Trophoblast cell (in vitro differentiated cells and primary cell): ENCODE measurements at regions not wholly inside any gene's neighbourhood (a gene's known extent, or its start where the extent isn't known, plus 50 kb on each side); places are given as distances from the start of the nearest gene placed in this dataset.

Source experiments
- DNase-seq, 2 donors: peaks; one replicate each; pipeline ENCODE4 v3.0.0-alpha.2; 2016
- H2AFZ ChIP-seq: 2 replicates; pipeline ENCODE4 v1.6.1; 2013; ENCODE audit warnings: low read length, moderate library complexity, mild to moderate bottlenecking; ENCODE audit not compliant: insufficient read depth, poor library complexity
- H2AK5ac ChIP-seq: 2 replicates; pipeline ENCODE4 v1.6.1; 2013; ENCODE audit warnings: mild to moderate bottlenecking, low read length
- H2BK120ac ChIP-seq: 2 replicates; pipeline ENCODE4 v1.6.1; 2013; ENCODE audit warnings: low read length, mild to moderate bottlenecking, moderate library complexity; ENCODE audit not compliant: insufficient read depth, poor library complexity
- H2BK12ac ChIP-seq: 2 replicates; pipeline ENCODE4 v1.6.1; 2013; ENCODE audit warnings: mild to moderate bottlenecking, low read length, moderate library complexity
- H2BK5ac ChIP-seq: 2 replicates; pipeline ENCODE4 v1.6.1; 2013; ENCODE audit warnings: low read length, low read depth, moderate library complexity, mild to moderate bottlenecking; ENCODE audit not compliant: poor library complexity
- H3K14ac ChIP-seq: 2 replicates; pipeline ENCODE4 v1.6.1; 2013; ENCODE audit warnings: mild to moderate bottlenecking, low read length
- H3K18ac ChIP-seq: 2 replicates; pipeline ENCODE4 v1.6.1; 2013; ENCODE audit warnings: mild to moderate bottlenecking, low read length
- H3K23ac ChIP-seq: 2 replicates; pipeline ENCODE4 v1.6.1; 2013; ENCODE audit warnings: low read length
- H3K27ac ChIP-seq: 2 replicates; pipeline ENCODE4 v1.5.1; 2013; ENCODE audit warnings: low read depth, mild to moderate bottlenecking, inconsistent platforms, low read length, moderate library complexity
- H3K27me3 ChIP-seq: 2 replicates; pipeline ENCODE4 v1.6.1; 2013; ENCODE audit warnings: inconsistent platforms, mild to moderate bottlenecking, low read length, moderate library complexity; ENCODE audit not compliant: insufficient read depth
- H3K36me3 ChIP-seq, 2 experiments: 1 replicate in 1 of 2; 2 replicates in 1 of 2; pipeline ENCODE4 v1.6.1; 2013; ENCODE audit warnings: low read length in 2 of 2, mild to moderate bottlenecking in 2 of 2, moderate library complexity in 1 of 2; ENCODE audit not compliant: insufficient read depth in 2 of 2, control insufficient read depth in 1 of 2
- H3K4ac ChIP-seq: 2 replicates; pipeline ENCODE4 v1.6.1; 2013; ENCODE audit warnings: low read depth, mild to moderate bottlenecking, low read length, moderate library complexity
- H3K4me1 ChIP-seq, 2 experiments: 1 replicate in 1 of 2; 2 replicates in 1 of 2; pipeline ENCODE4 v1.6.1; 2013; ENCODE audit warnings: low read length in 2 of 2, mild to moderate bottlenecking in 2 of 2, moderate library complexity in 1 of 2; ENCODE audit not compliant: insufficient read depth in 2 of 2, control insufficient read depth in 1 of 2
- H3K4me2 ChIP-seq: 2 replicates; pipeline ENCODE4 v1.6.1; 2013; ENCODE audit warnings: inconsistent platforms, mild to moderate bottlenecking, low read length, moderate library complexity
- H3K4me3 ChIP-seq: 2 replicates; pipeline ENCODE4 v1.5.1; 2013; ENCODE audit warnings: mild to moderate bottlenecking, low read depth, low read length, inconsistent platforms
- H3K79me1 ChIP-seq: one replicate; pipeline ENCODE4 v1.6.1; 2013; ENCODE audit warnings: low read length
- H3K79me2 ChIP-seq: 2 replicates; pipeline ENCODE4 v1.6.1; 2013; ENCODE audit warnings: low read length, mild to moderate bottlenecking; ENCODE audit not compliant: control insufficient read depth, insufficient read depth, poor library complexity
- H3K9ac ChIP-seq: 2 replicates; pipeline ENCODE4 v1.6.1; 2013; ENCODE audit warnings: mild to moderate bottlenecking, low read length
- H3K9me3 ChIP-seq: 2 replicates; pipeline ENCODE4 v1.6.1; 2013; ENCODE audit warnings: low read depth, mild to moderate bottlenecking, control low read depth, inconsistent platforms, low read length; ENCODE audit not compliant: insufficient read depth
- H4K12ac ChIP-seq: 2 replicates; pipeline ENCODE4 v1.6.1; 2013; ENCODE audit warnings: low read depth, mild to moderate bottlenecking, low read length, moderate library complexity
- H4K8ac ChIP-seq: 2 replicates; pipeline ENCODE4 v1.6.1; 2013; ENCODE audit warnings: low read depth, mild to moderate bottlenecking, low read length, moderate library complexity
- H4K91ac ChIP-seq: one replicate; pipeline ENCODE4 v1.6.1; 2013; ENCODE audit warnings: low read depth, mild to moderate bottlenecking, low read length, moderate library complexity
- WGBS: extraction: QIAGEN DNeasy Blood & Tissue Kit; methylation state at CpG from one replicate; pipeline ENCODE4 v1.1.7; 2013; ENCODE audit warnings: missing lambda C conversion rate; ENCODE audit not compliant: insufficient read length, insufficient coverage; ENCODE audit errors: extremely low coverage; 5-methylcytosine and 5-hydroxymethylcytosine counted together

DNA sequence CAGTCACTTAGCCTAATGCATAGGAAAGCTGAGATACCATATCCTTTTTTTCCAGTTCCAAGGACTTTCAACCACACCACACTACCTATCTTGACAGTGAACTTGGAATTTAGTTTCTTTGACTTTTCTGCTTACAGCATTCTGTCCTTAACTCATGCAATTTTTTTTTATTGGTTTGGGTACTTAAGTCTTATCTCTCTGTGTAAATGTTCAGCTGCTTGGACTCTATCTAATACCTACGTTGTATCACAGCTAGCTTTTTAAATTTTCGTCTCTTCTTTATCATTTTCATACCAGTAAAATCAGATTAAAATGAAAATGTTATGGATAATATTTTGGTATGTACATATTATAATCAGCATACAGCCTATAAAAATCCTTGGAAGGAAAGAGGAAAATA lies 106.9 kb upstream of the ADGRF1 start:
- Histone ChIP-seq H3K79me2 (no peaks in the 10 kb centered on the region), H3K4me2 (no peak overlapping the region), H4K91ac (peak overlapping the region; percentile 57), H4K8ac (no peak overlapping the region), H2AFZ (no peak overlapping the region), H3K4ac (no peak overlapping the region), H3K9me3 (no peaks in the 10 kb centered on the region), H3K27ac (no peak overlapping the region), H2BK12ac (no peak overlapping the region), H2AK5ac (no peak overlapping the region), H4K12ac (no peak overlapping the region), H3K79me1 (peaks cover 31% of the 10 kb centered on the region), H3K18ac (no peak overlapping the region), H2BK120ac (no peak overlapping the region), H3K14ac (no peak overlapping the region), H3K27me3 (no peaks in the 10 kb centered on the region), H3K4me3 (no peak overlapping the region), H3K36me3 (no peaks in the 10 kb centered on the region), H3K4me1 (peaks cover 14 to 25% of the 10 kb centered on the region in 2 experiments), H3K23ac (no peak overlapping the region), H2BK5ac (no peak overlapping the region), H3K9ac (no peak overlapping the region)
- WGBS, result no CpG with 5 or more reads among the region's 2 CpGs
- DNase-seq, result no peak

DNA sequence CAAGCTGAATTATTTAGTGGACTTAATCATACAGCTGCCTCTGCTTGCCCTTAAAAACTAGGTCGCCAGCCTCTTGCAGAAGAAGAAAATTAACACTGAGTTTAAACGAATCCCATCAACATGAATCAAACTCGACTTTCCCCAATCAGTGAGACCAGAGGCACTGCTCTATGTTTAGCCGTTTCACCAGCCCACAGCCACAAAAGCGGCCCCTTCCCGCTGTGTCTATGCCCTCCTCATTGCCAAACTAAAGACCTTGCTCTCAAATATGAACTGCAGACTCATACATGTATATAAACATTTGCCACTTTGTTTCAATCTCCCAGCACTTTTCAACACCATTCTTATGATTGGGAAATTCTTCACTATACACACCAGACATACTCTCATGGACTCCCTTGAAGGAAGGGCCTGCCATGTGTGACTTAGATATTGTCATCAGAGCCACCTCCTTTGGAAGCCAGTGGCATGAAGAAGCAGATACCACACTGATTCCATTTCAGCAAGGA lies 105.8 kb upstream of the ADGRF1 start:
- Histone ChIP-seq H3K27ac (no peak overlapping the region), H3K4me1 (peaks cover 12 to 23% of the 10 kb centered on the region in 2 experiments), H3K23ac (no peak overlapping the region), H2AK5ac (no peak overlapping the region), H3K9me3 (no peaks in the 10 kb centered on the region), H3K4ac (no peak overlapping the region), H3K9ac (no peak overlapping the region), H4K91ac (peak overlapping the region; percentile 33), H2BK5ac (no peak overlapping the region), H2BK120ac (peak overlapping the region; percentile 14), H3K14ac (no peak overlapping the region), H2BK12ac (peak overlapping the region; percentile 93), H3K36me3 (no peaks in the 10 kb centered on the region), H3K4me3 (no peak overlapping the region), H4K12ac (no peak overlapping the region), H3K18ac (no peak overlapping the region), H2AFZ (no peak overlapping the region), H4K8ac (no peak overlapping the region), H3K79me1 (peaks cover 26% of the 10 kb centered on the region), H3K4me2 (no peak overlapping the region), H3K27me3 (no peaks in the 10 kb centered on the region), H3K79me2 (no peaks in the 10 kb centered on the region)
- WGBS, result no CpG with 5 or more reads among the region's 6 CpGs
- no peak for DNase-seq

GRCh38 chr6:47147175-47147727 lies 105.1 kb upstream of the ADGRF1 start:
- peaks cover 23% of the 10 kb centered on the region for H3K79me1 ChIP-seq
- DNase-seq, result no peak
- peak overlapping the region; percentile 64 for H2AK5ac ChIP-seq
- no peak overlapping the region for H4K12ac ChIP-seq
- no peak overlapping the region for H3K4me2 ChIP-seq
- peak overlapping the region; percentile 68 for H4K91ac ChIP-seq
- H3K9ac ChIP-seq, result no peak overlapping the region
- H3K79me2 ChIP-seq, result no peaks in the 10 kb centered on the region
- H2AFZ ChIP-seq, result no peak overlapping the region
- peak overlapping the region; percentile 90 for H2BK120ac ChIP-seq
- peak overlapping the region; percentile 53 for H3K14ac ChIP-seq
- no CpG with 5 or more reads among the region's 5 CpGs for WGBS
- no peaks in the 10 kb centered on the region for H3K27me3 ChIP-seq
- peak overlapping the region; percentile 28 for H3K27ac ChIP-seq
- peak overlapping the region; percentile 68 for H2BK5ac ChIP-seq
- H3K23ac ChIP-seq, result no peak overlapping the region
- no peaks in the 10 kb centered on the region for H3K36me3 ChIP-seq
- peak overlapping the region; percentile 77 for H2BK12ac ChIP-seq
- no peaks in the 10 kb centered on the region for H3K9me3 ChIP-seq
- H3K18ac ChIP-seq, result no peak overlapping the region
- H4K8ac ChIP-seq, result peak overlapping the region; percentile 62
- no peak overlapping the region for H3K4ac ChIP-seq
- H3K4me1 ChIP-seq, result peaks cover 8 to 20% of the 10 kb centered on the region in 2 experiments
- no peak overlapping the region for H3K4me3 ChIP-seq

GRCh38 chr6:47146431-47147174 lies 104.5 kb upstream of the ADGRF1 start:
- no peaks in the 10 kb centered on the region for H3K36me3 ChIP-seq
- H3K27me3 ChIP-seq, result no peaks in the 10 kb centered on the region
- H3K18ac ChIP-seq, result no peak overlapping the region
- H3K79me2 ChIP-seq, result no peaks in the 10 kb centered on the region
- H3K4me3 ChIP-seq, result no peak overlapping the region
- H2AFZ ChIP-seq, result no peak overlapping the region
- H3K4me1 ChIP-seq, result peaks cover 8 to 15% of the 10 kb centered on the region in 2 experiments
- H3K27ac ChIP-seq, result peak overlapping the region; percentile 28
- H3K4me2 ChIP-seq, result no peak overlapping the region
- peaks cover 19% of the 10 kb centered on the region for H3K79me1 ChIP-seq
- H2BK5ac ChIP-seq, result peak overlapping the region; percentile 68
- no peak overlapping the region for H4K12ac ChIP-seq
- peak overlapping the region; percentile 90 for H2BK120ac ChIP-seq
- peak in 1 of 2 donors; percentile 34 for DNase-seq
- no CpG with 5 or more reads among the region's 2 CpGs for WGBS
- no peak overlapping the region for H3K23ac ChIP-seq
- H2AK5ac ChIP-seq, result peak overlapping the region; percentile 64
- H4K8ac ChIP-seq, result peak overlapping the region; percentile 62
- peak overlapping the region; percentile 77 for H2BK12ac ChIP-seq
- no peaks in the 10 kb centered on the region for H3K9me3 ChIP-seq
- H3K14ac ChIP-seq, result peak overlapping the region; percentile 53
- H3K4ac ChIP-seq, result peak overlapping the region; percentile 35
- no peak overlapping the region for H3K9ac ChIP-seq
- H4K91ac ChIP-seq, result peak overlapping the region; percentile 68
